ENCODE measurements at regions not wholly inside any gene's neighbourhood (a gene's known extent, or its start where the extent isn't known, plus 50 kb on each side); places are given as distances from the start of the nearest gene placed in this dataset.

DNA sequence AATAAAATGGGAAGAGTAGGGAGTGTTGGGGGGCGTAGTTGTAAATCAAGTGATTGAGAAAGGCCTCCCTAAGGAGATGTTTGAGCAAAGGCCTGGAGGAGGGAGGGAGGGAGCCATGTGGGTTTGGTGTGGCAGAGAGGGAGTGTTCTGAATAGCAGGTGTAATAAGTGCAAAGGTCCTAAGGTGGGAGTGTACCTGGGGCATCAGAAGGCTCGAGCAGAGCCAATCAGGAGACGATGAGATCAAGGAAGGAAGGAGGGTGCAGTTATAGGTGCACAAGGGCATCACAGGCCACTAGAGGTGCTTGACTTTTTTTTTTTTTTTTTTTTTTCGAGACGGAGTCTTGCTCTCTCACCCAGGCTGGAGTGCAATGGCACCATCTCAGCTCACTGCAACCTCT lies 77.9 kb upstream of the PLXNC1 start:
- H3K27ac ChIP-seq (ENCODE audit: low read depth, low read length) = no peak overlapping the region
- H3K9me3 ChIP-seq (ENCODE audit: control insufficient read depth, insufficient read depth, low read length) = no peaks in the 10 kb centered on the region
- CTCF ChIA-PET = no interaction called here
- POLR2A ChIA-PET = no interaction called here
- no peak overlapping the region for H3K4me3 ChIP-seq (ENCODE audit: low read depth, low read length)
- DNase-seq (ENCODE audit: low read depth, low spot score) = no peak
- no peak for TF ChIP-seq CTCF (IDR thresholded peaks at IDR 0.05; ENCODE audit: low read depth, low read length)
- peaks cover 3% of the 10 kb centered on the region for H3K27me3 ChIP-seq (ENCODE audit: control insufficient read depth, insufficient read depth, low read length)

DNA sequence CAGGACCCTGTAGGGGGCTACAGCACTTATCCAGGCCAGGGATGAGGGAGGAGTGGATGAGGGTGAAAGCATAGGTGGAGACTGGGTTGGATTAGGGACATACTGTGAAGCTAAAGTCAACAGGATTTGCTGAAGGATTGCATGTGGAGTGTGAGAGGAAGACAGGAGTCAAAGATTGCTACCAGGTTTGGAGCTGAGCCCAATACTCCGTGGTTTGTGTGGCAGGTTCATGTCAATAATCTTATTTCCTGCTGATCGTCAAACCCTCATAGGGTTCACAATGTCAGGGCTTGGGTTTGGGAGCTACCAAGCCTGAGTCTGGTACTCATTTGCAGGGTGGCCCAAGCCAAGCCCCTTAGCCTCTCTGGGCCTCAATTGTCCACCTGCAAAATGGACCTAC lies 77.1 kb upstream of the PLXNC1 start:
- Histone ChIP-seq H3K27ac (ENCODE audit: low read depth, low read length) (no peak overlapping the region), H3K4me3 (ENCODE audit: low read depth, low read length) (no peak overlapping the region), H3K9me3 (ENCODE audit: control insufficient read depth, insufficient read depth, low read length) (no peaks in the 10 kb centered on the region), H3K27me3 (ENCODE audit: control insufficient read depth, insufficient read depth, low read length) (peaks cover 3% of the 10 kb centered on the region)
- POLR2A ChIA-PET = no interaction called here
- no peak for TF ChIP-seq CTCF (IDR thresholded peaks at IDR 0.05; ENCODE audit: low read depth, low read length)
- no peak for DNase-seq (ENCODE audit: low read depth, low spot score)
- CTCF ChIA-PET = interaction anchor here (0.9 to 1.0 kb wide), 2 partner anchors 13 to 31 kb away, joined by 3 to 4 read pairs; no protein-coding TSS in a partner anchor

GRCh38 chr12:94073441-94074051 lies 74.8 kb upstream of the PLXNC1 start:
- no peak overlapping the region for H3K27ac ChIP-seq (ENCODE audit: low read depth, low read length)
- H3K9me3 ChIP-seq (ENCODE audit: control insufficient read depth, insufficient read depth, low read length) = no peaks in the 10 kb centered on the region
- TF ChIP-seq CTCF (IDR thresholded peaks at IDR 0.05; ENCODE audit: low read depth, low read length) = no peak
- CTCF ChIA-PET = interaction anchor here (0.7 to 1.8 kb wide), 3 partner anchors 15 to 557 kb away, joined by 4 to 9 read pairs (median 4); no protein-coding TSS in a partner anchor
- POLR2A ChIA-PET = no interaction called here
- DNase-seq (ENCODE audit: low read depth, low spot score) = no peak
- peaks cover 3% of the 10 kb centered on the region for H3K27me3 ChIP-seq (ENCODE audit: control insufficient read depth, insufficient read depth, low read length)
- no peak overlapping the region for H3K4me3 ChIP-seq (ENCODE audit: low read depth, low read length)

GRCh38 chr12:94074216-94074979 lies 74.0 kb upstream of the PLXNC1 start:
- TF ChIP-seq CTCF (IDR thresholded peaks at IDR 0.05; ENCODE audit: low read depth, low read length) = no peak
- ChIA-PET POLR2A (interaction anchor here (0.6 to 1.3 kb wide), 3 partner anchors 157 to 507 kb away, joined by 3 to 7 read pairs (median 4); no protein-coding TSS in a partner anchor), CTCF (interaction anchor here (0.6 to 2.7 kb wide), 63 partner anchors 9 to 687 kb away, joined by 3 to 54 read pairs (median 5); no protein-coding TSS in a partner anchor)
- DNase-seq (ENCODE audit: low read depth, low spot score) = no peak
- Histone ChIP-seq H3K27ac (ENCODE audit: low read depth, low read length) (no peak overlapping the region), H3K4me3 (ENCODE audit: low read depth, low read length) (no peak overlapping the region), H3K27me3 (ENCODE audit: control insufficient read depth, insufficient read depth, low read length) (peaks cover 3% of the 10 kb centered on the region), H3K9me3 (ENCODE audit: control insufficient read depth, insufficient read depth, low read length) (no peaks in the 10 kb centered on the region)

All from AG04450 (cell line).